ENCODE measurements at regions not wholly inside any gene's neighbourhood (a gene's known extent, or its start where the extent isn't known, plus 50 kb on each side); places are given as distances from the start of the nearest gene placed in this dataset.
"Not testable (repeated sequence)": the region's sequence is repeated elsewhere in the genome, so short reads cannot be mapped to it uniquely, and the experiment has no call there.

DNA sequence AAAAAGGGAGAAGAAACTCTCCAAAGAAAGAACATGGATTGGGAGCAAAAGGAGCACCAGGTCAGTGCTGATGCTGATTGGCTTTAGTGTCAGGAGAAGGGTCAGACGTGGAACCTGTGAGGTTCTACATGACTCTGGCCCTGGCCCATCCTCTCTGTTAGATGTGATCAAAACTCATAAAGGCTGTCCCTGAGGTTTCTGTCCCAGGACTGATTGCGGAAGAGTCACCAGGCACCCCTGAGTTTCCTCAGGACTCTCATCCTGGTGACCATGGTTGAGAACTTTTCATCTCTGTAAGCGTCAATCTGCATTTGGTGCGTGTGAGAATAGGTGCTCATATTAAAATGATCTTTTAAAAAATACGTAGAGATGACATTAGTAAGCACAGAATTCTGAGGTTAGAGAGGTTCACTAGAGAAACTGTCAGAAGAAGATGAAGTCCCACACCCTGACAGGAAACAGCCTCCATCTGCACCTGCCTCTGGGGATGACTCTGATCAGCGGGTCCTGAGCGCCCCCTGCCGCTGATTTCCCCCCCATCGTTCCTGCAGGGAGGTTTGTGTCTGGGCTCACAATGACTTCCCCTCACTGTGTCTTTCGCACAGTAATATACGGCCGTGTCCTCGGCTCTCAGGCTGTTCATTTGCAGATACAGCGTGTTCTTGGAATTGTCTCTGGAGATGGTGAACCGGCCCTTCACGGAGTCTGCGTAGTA is 741.8 kb downstream of the TMEM121 start:
- TF ChIP-seq, protein P1, sequence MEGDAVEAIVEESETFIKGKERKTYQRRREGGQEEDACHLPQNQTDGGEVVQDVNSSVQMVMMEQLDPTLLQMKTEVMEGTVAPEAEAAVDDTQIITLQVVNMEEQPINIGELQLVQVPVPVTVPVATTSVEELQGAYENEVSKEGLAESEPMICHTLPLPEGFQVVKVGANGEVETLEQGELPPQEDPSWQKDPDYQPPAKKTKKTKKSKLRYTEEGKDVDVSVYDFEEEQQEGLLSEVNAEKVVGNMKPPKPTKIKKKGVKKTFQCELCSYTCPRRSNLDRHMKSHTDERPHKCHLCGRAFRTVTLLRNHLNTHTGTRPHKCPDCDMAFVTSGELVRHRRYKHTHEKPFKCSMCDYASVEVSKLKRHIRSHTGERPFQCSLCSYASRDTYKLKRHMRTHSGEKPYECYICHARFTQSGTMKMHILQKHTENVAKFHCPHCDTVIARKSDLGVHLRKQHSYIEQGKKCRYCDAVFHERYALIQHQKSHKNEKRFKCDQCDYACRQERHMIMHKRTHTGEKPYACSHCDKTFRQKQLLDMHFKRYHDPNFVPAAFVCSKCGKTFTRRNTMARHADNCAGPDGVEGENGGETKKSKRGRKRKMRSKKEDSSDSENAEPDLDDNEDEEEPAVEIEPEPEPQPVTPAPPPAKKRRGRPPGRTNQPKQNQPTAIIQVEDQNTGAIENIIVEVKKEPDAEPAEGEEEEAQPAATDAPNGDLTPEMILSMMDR (conservative IDR thresholded peaks at IDR 0.05 in 1 of 2, IDR thresholded peaks at IDR 0.05 in 1 of 2; ENCODE audit: low read depth in 1 of 2, low read length in 2 of 2): no peak
- no peak for TF ChIP-seq EZH2 (IDR thresholded peaks at IDR 0.05; ENCODE audit: low read length, missing control alignments)
- no peaks in the 10 kb centered on the region for H3K9me3 ChIP-seq (ENCODE audit: control insufficient read depth, insufficient read depth, low read depth, low read length)
- no peak overlapping the region for H3K9ac ChIP-seq (ENCODE audit: insufficient read depth, low read length)
- H3K27me3 ChIP-seq (ENCODE audit: control insufficient read depth, insufficient read depth, low read length): no peaks in the 10 kb centered on the region
- no peaks in the 10 kb centered on the region for H3K4me1 ChIP-seq (ENCODE audit: control insufficient read depth, extremely low read depth, insufficient read depth, low read length)
- H3K36me3 ChIP-seq (ENCODE audit: control insufficient read depth, insufficient read depth, low read length): no peaks in the 10 kb centered on the region
- no peak overlapping the region for H3K4me2 ChIP-seq (ENCODE audit: extremely low read depth, insufficient read depth, low read length)
- no peak overlapping the region for H2AFZ ChIP-seq (ENCODE audit: low read length)
- H3K4me3 ChIP-seq (replicated peaks in 1 of 4; ENCODE audit: control extremely low read depth in 1 of 4, insufficient read depth in 1 of 4, low read depth in 3 of 4, low read length in 4 of 4): no peak overlapping the region
- H4K20me1 ChIP-seq (ENCODE audit: control insufficient read depth, extremely low read depth, insufficient read depth, low read length): no peaks in the 10 kb centered on the region
- no peak overlapping the region for H3K27ac ChIP-seq (ENCODE audit: insufficient read depth, low read length)
- H3K79me2 ChIP-seq (ENCODE audit: control insufficient read depth, insufficient read depth, low read length): no peaks in the 10 kb centered on the region
- no peak for DNase-seq (ENCODE audit: low read depth in 2 of 2)

DNA sequence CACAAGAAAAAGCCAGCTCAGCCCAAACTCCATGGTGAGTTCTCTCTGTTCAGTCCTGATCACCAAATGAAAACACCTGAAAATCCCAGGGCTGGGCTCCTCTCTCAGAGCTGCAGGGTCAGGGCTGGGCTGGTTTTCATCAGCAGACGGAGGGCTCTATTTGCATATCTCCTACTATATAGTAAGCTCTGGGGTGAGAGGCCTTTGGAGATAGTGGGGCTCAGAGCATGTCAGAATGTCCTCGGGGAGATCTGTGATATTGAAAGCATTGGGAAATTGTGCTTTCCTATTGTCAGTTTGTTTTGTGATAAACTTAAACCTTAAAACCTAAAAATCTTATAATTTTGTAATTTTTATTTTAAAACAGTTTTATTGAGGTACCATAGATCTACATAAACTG is 742.6 kb downstream of the TMEM121 start:
- no peaks in the 10 kb centered on the region for H4K20me1 ChIP-seq (ENCODE audit: control insufficient read depth, extremely low read depth, insufficient read depth, low read length)
- no peaks in the 10 kb centered on the region for H3K9me3 ChIP-seq (ENCODE audit: control insufficient read depth, insufficient read depth, low read depth, low read length)
- H3K4me3 ChIP-seq (replicated peaks in 1 of 4; ENCODE audit: control extremely low read depth in 1 of 4, insufficient read depth in 1 of 4, low read depth in 3 of 4, low read length in 4 of 4): no peak overlapping the region
- H3K79me2 ChIP-seq (ENCODE audit: control insufficient read depth, insufficient read depth, low read length): no peaks in the 10 kb centered on the region
- no peak for DNase-seq (ENCODE audit: low read depth in 2 of 2)
- H3K27me3 ChIP-seq (ENCODE audit: control insufficient read depth, insufficient read depth, low read length): no peaks in the 10 kb centered on the region
- no peak overlapping the region for H3K4me2 ChIP-seq (ENCODE audit: extremely low read depth, insufficient read depth, low read length)
- TF ChIP-seq EZH2 (IDR thresholded peaks at IDR 0.05; ENCODE audit: low read length, missing control alignments): no peak
- TF ChIP-seq, protein P1 (conservative IDR thresholded peaks at IDR 0.05 in 1 of 2, IDR thresholded peaks at IDR 0.05 in 1 of 2; ENCODE audit: low read depth in 1 of 2, low read length in 2 of 2): no peak
- no peaks in the 10 kb centered on the region for H3K4me1 ChIP-seq (ENCODE audit: control insufficient read depth, extremely low read depth, insufficient read depth, low read length)
- no peak overlapping the region for H2AFZ ChIP-seq (ENCODE audit: low read length)
- no peaks in the 10 kb centered on the region for H3K36me3 ChIP-seq (ENCODE audit: control insufficient read depth, insufficient read depth, low read length)
- H3K9ac ChIP-seq (ENCODE audit: insufficient read depth, low read length): no peak overlapping the region
- no peak overlapping the region for H3K27ac ChIP-seq (ENCODE audit: insufficient read depth, low read length)

DNA sequence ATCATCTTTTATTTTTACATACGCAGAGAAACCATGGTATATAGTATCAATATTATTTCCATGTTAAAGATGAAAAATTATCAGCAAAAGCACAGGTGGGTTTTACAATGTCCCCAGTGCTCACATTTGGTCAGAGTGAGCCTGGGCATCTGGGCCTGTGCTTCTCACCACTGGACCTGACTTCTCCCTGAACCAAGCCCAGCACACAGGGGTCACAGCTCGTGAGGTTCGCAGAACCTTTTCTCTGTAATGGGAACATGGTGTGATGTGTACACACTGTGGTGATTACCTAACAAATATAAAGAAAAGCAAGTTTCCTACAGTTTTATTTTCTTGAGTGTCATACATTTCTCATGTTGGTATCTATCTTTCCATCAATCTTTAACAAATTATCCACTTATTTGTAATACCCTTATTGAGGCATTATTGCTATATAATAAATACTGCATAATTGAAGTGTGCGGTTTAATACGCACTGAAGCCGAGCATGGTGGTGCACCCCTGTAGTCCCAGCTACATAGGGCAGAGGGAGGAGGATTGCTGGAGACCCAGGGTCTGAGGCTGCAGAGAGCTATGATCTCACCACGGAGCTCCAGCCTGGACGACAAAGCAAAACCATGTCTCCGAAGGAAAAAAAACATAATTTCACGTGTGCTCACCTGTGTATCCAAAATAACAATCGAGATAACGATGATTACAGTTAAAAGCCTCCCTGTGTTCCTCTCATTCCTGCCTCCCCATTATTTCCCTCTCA is 743.2 kb downstream of the TMEM121 start:
- Histone ChIP-seq H3K9ac (ENCODE audit: insufficient read depth, low read length) (no peak overlapping the region), H4K20me1 (ENCODE audit: control insufficient read depth, extremely low read depth, insufficient read depth, low read length) (no peaks in the 10 kb centered on the region), H3K9me3 (ENCODE audit: control insufficient read depth, insufficient read depth, low read depth, low read length) (no peaks in the 10 kb centered on the region), H3K4me1 (ENCODE audit: control insufficient read depth, extremely low read depth, insufficient read depth, low read length) (no peaks in the 10 kb centered on the region), H3K27me3 (ENCODE audit: control insufficient read depth, insufficient read depth, low read length) (no peaks in the 10 kb centered on the region), H3K4me3 (replicated peaks in 1 of 4; ENCODE audit: control extremely low read depth in 1 of 4, insufficient read depth in 1 of 4, low read depth in 3 of 4, low read length in 4 of 4) (no peak overlapping the region), H2AFZ (ENCODE audit: low read length) (no peak overlapping the region), H3K36me3 (ENCODE audit: control insufficient read depth, insufficient read depth, low read length) (no peaks in the 10 kb centered on the region), H3K27ac (ENCODE audit: insufficient read depth, low read length) (no peak overlapping the region), H3K4me2 (ENCODE audit: extremely low read depth, insufficient read depth, low read length) (no peak overlapping the region), H3K79me2 (ENCODE audit: control insufficient read depth, insufficient read depth, low read length) (no peaks in the 10 kb centered on the region)
- TF ChIP-seq EZH2 (IDR thresholded peaks at IDR 0.05; ENCODE audit: low read length, missing control alignments): no peak
- TF ChIP-seq, protein P1 (conservative IDR thresholded peaks at IDR 0.05 in 1 of 2, IDR thresholded peaks at IDR 0.05 in 1 of 2; ENCODE audit: low read depth in 1 of 2, low read length in 2 of 2): no peak
- DNase-seq (ENCODE audit: low read depth in 2 of 2): no peak

DNA sequence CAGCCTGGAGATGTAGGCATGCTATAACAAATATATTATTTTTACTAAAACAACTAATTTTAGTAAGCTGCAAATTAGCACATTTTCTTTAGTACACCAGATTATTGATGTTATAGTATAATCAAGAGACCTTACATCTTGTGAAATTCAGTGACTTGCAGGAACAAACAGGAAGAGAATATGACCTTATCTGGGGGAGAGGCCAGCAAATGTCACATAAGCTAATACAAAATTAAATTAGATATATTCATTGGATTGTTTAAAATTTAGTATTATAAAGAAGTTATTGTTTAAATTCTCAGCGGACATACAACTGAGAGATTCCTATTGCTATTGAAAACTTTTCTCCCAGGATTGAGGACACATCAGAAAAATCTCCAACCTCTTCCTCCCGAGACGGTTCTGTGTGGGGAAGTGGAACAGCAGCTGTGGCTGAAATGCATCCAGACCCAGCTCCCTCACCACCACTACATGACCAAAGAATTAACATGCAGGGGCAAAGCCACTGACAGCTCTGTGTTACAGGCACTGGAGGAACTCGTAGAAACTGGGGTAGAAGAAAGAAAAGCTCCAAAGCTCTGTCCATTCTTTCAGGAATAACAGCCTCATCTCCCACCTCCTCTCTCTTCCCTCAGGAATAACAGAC is 744.2 kb downstream of the TMEM121 start:
- not testable (repeated sequence) for H3K79me2 ChIP-seq (ENCODE audit: control insufficient read depth, insufficient read depth, low read length); H3K4me3 ChIP-seq (replicated peaks in 1 of 4; ENCODE audit: control extremely low read depth in 1 of 4, insufficient read depth in 1 of 4, low read depth in 3 of 4, low read length in 4 of 4); H3K36me3 ChIP-seq (ENCODE audit: control insufficient read depth, insufficient read depth, low read length); H2AFZ ChIP-seq (ENCODE audit: low read length); H3K27me3 ChIP-seq (ENCODE audit: control insufficient read depth, insufficient read depth, low read length); H3K9ac ChIP-seq (ENCODE audit: insufficient read depth, low read length); DNase-seq (ENCODE audit: low read depth in 2 of 2); H4K20me1 ChIP-seq (ENCODE audit: control insufficient read depth, extremely low read depth, insufficient read depth, low read length); H3K4me1 ChIP-seq (ENCODE audit: control insufficient read depth, extremely low read depth, insufficient read depth, low read length); H3K4me2 ChIP-seq (ENCODE audit: extremely low read depth, insufficient read depth, low read length); H3K9me3 ChIP-seq (ENCODE audit: control insufficient read depth, insufficient read depth, low read depth, low read length); H3K27ac ChIP-seq (ENCODE audit: insufficient read depth, low read length)
